ENCODE measurements at regions not wholly inside any gene's neighbourhood (a gene's known extent, or its start where the extent isn't known, plus 50 kb on each side); places are given as distances from the start of the nearest gene placed in this dataset.
"Not testable (repeated sequence)": the region's sequence is repeated elsewhere in the genome, so short reads cannot be mapped to it uniquely, and the experiment has no call there.

DNA sequence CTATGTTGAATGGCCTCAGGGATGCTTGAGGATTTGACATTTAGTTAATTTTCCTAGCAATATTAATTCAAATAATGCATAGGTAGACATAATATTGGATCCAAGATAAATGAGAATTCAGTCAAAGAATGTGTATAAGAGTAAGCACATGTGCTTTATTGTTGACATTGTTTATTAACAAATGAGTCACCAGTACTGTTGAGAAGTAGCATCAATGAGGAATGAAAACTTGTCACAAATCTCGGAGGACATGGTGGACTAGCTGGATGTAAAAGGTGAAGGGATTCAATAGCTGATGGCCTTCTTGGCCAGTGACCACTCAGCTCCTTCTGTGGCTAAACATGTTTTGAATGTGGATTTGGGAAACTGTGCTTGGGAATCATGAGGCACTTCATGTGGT, 1137.0 kb downstream of the HACE1 start:
- no peak for DNase-seq

DNA sequence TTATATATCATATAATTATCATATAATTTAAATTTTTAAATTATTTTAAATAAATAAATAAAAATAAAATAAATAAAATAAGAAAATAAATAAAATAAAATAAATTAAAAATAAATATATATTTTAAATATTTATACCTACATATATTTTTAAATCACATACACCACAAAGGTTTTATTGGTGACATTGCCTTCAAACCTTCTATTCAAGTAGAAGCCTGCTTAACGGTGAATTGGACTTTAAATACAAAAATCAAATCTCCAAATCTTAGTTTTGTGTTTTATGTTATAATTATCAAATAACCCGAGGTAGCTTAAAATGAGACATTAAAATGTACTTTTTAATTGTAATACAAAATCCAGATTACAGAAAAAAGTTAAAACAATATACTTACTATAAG, 1137.8 kb downstream of the HACE1 start:
- DNase-seq = no peak

DNA sequence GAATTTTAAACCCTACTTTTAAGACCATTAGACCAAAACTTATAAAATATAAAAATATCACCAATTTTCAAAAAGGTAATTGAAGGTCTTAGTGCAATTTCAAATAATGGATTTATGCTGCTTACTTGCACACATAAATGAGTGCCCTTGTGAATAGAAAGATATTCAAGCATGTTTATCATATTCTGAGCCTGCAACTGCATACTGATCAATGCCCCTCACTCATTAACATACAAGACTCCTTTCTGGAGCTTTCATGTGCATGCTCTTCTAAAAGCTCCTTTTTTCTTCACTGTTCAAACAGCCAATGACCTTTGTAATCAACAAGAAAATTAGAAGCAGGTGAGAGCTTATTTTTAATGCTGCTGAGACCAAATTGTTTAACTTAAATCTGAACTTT, 1139.3 kb downstream of the HACE1 start:
- DNase-seq = no peak

DNA sequence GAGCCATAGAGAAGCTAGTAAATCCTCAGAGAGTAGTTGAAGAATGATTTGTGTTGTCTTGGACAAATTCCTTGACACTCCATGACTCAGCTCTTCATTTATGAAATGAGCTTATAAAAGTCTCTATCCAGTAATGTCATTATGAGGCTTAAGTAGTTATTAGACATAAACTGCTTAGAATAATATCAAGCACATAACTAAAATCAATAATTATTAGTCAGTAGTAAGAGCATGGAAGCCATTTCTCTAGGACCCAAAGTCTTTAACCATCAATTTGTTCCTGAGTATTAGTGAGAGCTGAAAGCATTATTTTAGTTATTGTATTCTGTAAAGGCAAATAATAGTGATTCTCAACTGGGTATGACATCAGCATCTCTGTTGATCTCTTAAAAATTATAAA, 1140.2 kb downstream of the HACE1 start:
- DNase-seq = no peak

DNA sequence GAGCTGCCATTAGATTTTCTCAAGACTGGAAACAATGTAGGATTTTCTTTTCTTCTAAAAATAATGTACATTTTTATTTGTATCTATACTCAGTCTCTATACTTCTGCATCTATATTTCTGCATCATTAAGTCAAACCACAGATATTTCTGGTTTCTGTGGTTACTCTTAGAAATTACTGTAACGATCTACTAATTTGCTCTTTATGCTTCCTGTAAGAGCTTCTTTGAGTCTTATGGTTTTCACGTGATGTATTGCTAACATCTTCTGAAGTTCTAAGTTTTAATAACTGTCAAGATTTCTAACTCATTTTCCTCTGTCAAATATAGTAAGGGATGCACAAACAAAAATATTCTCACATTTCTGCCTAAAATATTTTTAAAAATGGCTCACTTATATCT, 1144.5 kb downstream of the HACE1 start:
- DNase-seq = no peak

DNA sequence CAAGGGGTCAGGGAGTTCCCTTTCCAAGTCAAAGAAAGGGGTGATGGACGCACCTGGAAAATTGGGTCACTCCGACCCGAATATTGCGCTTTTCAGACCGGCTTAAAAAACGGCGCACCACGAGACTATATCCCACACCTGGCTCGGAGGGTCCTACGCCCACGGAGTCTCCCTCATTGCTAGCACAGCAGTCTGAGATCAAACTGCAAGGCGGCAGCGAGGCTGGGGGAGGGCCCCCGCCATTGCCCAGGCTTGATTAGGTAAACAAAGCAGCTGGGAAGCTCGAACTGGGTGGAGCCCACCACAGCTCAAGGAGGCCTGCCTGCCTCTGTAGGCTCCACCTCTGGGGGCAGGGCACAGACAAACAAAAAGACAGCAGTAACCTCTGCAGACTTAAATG, 1150.5 kb downstream of the HACE1 start:
- not testable (repeated sequence) for DNase-seq

DNA sequence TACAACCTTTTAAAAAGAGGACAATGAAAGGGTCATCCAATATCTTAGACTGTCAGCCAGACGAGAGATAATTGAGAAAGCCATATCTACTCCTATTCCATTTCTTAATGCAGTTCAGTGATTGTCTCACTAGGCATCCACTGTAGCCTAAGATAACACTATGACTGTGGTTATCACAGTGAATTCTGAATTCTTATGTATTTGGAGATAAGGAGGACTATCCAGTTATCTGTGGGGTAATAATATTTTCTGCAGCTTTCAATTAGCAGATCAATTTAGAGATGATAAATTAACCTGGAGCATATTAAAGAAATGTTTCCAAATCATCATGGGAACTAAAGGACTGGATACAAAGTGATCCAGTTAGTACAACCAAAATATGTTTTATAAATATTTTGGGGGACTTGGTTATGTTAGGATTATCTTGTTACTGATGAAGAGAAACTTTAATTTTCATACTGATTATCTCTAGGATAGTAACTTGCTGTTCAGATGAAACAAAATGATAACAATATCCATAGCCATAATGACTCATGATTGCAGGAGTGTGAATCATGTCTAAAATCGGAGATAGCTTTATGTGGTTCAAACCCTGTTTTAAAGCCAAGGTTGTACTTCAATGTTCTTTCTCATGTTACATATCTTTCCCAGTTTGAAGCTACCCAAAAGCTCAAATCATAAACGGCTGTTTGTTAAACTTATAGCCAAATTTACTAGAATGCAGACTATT, 1152.0 kb downstream of the HACE1 start:
- no peak for DNase-seq

DNA sequence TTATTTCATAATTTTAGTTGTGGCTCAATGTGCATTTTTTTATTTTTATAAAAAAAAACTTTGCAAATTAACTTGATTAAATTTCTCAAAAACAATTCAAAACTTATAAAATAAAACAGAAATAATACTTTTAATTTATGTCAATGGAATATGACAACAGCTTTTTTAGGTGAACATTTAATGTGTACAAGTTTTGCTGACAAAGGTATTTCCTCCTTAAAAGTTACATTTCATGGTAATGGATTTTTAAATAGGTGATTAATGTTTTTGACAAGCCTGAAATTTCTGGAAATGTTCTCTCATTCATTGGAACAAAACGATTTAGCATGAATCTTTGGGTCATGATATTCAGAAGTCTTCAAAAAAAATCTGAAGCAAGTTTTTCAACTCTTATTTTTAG, 1160.0 kb downstream of the HACE1 start:
- no peak for DNase-seq

DNA sequence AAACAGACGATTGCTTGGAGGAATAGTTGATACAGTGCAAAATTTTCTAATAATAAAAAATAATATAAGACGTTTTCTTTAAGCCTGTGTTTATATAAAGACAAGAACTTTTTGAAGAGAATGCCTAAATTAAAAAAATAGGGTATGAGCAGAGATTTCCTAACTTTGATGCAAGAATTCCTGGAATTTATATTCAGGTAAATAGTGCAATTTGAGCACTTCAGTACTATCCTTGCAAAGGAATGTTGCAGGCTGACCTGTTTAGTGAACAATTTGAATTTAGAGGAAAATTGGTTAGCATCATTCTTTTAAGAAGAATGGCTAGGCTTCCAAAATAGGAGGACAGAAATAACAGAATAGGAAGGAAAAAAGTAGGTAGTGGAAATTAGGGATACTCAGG, 1172.3 kb downstream of the HACE1 start:
- DNase-seq = no peak

DNA sequence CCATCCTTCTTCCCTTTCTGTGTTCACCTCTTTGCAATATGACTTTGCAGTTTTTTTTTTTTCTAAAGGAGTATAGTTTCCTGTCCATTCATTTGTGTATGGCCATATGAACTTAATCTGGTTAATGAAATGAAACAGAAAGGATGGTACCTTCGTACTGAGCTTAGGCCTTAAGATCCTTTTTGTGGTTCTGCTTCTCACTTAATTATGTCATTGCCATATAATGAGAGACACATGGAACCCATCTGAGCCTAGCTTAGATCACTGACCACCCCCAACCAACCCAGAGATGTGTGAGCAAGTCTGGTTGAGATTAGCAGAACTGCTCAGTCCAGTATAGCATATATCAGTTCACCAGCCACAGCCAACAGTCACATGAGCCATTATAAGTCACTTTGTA, 1179.6 kb downstream of the HACE1 start:
- DNase-seq = no peak

DNA sequence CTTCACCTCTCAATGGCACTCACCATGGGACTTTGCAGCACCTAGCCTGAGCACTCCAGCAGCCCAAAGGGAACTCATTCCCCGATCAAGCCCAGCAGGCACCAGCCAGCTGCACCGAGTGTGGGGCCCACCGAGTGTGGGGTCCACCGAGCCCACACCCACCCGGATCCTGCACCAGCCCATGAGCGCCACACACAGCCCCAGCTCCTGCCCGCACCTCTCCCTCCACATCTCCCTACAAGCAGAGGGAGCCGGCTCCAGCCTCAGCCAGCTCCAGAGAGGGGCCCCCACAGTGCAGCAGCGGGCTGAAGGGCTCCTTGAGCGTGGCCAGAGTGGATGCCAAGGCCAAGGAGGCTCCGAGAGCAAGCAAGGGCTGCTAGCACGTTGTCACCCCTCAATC, 1182.4 kb downstream of the HACE1 start:
- no peak for DNase-seq

DNA sequence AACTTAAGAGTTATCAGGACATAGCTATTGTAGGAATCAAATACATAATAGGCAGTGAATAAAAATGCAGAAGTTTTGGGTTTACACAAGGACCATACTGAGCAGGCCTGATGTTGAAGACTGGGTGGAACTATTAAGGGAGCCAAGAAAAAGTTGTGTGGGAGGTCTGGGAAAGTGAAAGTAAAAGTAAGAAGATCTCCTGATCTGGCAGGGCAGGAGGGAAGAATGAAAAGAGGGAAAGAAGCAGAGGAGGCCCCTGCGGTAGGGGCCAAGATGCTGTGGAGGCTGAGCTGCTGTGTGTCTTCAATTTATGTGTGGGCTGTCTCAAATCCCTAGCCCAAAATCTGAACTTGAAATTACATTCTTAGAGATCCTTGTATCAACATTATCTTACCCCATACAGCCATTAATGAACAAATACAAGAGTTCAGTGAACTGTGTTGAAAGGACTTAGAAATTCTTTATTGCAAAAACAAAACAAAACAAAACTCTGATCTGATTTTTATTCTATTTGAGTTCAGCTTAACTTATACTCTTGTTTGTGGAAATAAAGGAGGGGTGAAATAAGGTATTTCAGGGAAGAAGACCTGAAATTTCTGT, 1183.8 kb downstream of the HACE1 start:
- no peak for DNase-seq

DNA sequence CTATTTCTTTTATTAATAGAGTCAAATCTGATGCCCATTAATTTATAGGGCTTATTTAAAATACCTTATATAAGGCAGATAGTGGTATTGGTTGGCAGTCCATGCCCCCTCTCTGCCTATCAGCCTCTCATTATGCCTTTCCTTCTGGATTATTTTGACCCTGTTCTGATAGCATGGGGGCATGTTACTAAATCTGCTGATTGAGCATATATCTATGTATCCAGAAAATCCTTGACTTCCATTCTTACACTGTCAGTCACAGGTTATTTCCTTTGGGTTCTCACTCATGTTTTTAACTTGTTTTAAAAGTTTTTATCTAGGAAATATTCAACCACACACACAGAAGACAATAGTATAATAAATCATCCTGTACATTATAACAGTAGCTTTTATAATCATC, 1184.9 kb downstream of the HACE1 start:
- no peak for DNase-seq

DNA sequence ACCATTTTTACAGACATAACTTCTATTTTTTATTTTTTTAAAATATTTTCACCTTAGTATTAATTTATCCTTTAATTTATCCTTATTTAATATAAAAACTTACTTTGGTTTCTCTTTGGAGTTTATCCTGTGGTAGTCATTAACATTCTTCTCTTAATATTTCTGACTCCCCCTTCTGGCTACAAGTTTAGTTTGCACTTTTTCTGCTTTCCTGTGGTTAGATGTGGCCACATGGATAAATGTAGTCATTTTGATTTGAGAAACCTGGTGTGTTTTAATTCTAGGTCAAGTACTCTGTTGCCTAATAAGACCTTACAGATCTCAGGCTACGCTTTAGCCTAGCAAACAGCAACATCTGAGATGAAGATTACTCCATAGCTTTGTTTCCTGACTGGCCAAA, 1187.5 kb downstream of the HACE1 start:
- no peak for DNase-seq

DNA sequence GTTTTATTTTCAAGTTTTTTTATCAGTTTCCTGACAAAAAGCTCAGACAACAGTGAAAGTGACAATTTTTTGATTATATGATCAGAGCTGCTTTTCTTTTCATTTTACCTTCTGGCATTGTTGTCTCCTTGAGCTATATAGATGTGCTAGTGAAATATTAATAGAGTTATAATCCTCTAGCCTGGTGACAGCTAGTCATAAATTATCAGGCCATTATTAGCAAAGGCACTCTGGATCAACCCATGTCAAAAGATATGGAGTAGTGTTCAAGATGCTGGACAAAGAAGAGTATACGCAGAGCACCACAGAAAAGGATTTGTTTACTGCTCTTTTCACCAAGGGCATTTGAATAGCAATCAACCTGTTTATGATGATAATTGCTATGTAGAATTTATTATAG, 1230.1 kb downstream of the HACE1 start:
- DNase-seq = no peak

DNA sequence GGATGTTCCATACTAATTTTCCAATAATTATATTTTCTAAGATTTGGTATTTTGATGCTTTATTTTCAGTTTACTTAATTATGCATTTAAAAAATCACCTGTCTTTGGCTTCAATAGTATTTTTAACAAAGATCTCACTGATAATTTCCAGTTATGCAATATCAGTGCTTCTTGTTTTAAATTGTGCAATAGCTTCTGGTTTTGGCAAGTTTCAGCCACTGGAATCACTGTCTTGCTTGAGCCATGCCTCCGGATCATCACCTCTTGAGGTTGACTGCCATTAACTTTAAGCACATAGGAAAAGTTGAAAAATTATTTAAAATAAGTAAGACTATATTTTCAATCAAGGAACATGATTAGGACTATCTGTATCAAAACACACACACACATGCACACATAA, 1242.1 kb downstream of the HACE1 start:
- DNase-seq = no peak

DNA sequence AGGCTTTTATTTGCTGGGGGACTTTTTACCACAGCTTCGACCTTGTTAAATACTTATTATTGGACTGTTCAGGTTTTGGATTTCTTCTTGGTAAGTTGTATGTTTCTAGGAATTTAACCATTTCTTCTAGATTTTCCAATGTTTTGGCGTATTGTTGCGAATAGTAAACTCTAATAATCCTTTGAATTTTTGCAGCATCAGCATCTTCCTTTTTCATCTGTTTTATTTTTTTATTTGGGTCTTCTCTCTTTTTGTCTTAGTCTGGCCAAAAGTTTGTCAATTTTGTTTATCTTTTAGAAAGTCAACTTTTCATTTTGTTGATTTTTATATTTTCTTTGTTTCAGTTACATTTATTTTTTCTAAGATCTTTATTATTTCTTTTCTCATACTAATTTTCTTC, 1272.0 kb downstream of the HACE1 start:
- no peak for DNase-seq

DNA sequence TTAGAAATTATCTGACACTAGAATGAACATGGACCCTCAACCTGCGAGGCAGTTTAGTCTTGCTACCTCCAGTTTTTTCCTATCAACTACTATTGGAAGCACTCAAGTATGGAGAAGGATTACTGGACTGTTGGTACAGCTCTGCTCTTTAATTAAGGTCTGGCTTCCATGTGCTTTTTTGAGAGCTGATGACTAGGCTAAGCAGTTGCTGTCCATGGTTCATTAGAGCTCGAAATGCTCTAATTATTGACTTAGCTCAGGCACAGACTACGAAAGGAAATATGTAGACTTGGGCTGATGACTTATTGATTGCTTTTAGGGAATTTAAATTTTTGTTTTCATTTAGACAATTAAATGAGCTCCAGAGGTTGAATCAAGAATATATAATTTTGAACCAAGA, 1281.6 kb downstream of the HACE1 start:
- no peak for DNase-seq

DNA sequence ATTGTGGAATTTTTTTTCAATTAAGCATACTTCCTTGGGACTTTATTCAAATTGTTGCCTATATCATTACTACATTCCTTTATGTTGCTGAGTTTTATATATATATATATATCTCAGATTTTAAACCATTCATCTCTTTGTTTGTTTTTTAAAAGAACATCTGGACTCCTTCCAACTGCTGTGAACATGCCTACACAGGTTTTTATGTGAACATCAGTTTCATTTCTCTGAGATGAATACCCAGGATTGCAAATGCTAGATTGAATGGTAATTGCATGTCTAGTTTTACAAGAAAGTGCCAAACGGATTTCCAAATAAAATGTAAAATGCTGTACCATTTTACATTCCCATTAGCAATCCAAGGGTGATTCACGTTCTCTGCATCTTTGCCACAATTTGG, 1289.3 kb downstream of the HACE1 start:
- no peak for DNase-seq

DNA sequence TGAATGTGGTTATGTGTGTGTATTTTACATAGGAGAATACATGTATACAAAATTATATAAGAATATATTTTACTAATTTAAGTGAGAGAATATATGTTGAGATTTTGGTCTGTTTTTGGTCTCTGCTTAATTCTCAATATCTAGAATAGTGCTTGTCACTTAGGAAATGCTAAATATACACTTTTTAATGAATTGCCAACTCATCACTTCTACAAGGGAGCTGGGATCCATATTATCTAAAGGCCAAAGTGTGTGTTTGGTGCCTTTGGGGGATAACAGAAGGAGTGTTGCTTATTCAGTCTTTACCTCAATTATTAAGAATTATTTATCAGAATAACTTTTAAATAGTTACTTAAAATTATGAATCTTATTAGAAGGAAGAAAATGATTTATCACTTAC, 1304.8 kb downstream of the HACE1 start:
- DNase-seq = no peak

DNA sequence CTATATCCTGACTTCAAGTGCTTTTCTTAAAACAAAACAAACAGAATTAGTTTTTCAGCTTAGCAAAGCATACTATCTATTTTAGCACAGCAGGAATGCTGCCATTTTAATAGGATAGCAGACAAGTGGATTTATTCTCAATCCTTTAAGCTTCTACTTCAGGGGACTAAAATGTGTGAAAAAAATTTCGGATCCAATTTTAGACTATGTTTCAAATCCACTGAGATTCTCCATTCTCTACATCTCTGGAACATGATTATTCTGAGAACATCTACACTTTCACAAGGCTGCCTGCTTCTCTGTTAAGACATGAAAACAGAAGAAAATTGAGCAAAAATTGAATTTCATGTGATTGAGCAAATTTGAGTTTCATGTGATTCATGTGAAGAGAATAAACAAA, 1321.3 kb downstream of the HACE1 start:
- no peak for DNase-seq

DNA sequence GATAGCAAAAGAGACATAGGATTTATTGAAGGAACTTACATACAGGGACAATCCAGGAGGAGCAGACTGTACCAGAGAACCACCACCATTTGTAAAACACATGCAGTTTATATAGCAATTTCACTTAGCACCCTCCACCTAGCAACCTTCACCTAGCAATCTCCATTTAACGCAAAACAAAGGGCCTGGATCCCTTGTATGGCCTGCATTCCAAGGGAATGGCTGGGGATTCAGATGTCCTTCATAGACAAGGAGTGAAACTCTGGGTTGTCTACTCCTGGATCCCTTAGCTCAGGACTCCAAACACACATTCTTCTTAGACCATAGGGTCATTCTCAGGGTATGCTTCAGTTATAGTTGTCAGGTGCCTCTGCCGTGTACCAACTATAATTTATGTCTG, 1324.9 kb downstream of the HACE1 start:
- no peak for DNase-seq

DNA sequence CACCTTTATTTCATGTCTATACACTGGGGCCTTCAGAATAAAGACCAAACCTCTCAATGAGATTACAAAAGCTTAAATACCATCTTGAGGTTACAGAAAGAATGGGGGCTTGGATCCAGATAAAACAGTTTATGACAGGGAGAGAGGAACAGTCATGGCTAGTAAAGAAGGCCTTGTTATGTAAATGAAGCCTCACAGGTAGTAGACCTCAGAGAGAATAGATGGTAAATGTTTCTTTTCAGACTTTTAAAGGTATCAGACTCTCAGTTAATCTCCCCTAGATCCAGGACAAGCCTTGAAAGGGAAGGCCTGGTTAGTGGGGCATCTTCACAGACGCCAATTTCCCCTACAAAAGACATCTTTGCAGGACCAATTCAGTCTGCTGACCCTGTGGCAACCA, 1325.6 kb downstream of the HACE1 start:
- DNase-seq = no peak

DNA sequence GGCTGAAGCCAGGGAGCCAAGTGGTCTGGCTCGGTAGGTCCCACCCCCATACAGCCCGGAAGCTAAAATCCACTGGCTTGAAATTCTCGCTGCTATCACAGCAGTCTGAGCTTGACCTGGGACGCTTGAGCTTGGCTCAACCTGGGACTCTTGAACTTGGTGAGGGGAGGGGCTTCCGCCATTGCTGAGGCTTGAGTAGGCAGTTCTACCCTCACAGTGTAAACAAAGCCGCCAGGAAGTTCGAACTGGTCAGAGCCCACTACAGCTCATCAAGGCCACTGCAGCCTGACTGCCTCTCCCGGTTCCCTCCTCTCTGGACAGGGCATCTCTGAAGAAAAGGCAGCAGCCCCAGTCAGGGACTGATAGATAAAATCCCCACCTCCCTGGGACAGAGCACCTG, 1337.7 kb downstream of the HACE1 start:
- no peak for DNase-seq

DNA sequence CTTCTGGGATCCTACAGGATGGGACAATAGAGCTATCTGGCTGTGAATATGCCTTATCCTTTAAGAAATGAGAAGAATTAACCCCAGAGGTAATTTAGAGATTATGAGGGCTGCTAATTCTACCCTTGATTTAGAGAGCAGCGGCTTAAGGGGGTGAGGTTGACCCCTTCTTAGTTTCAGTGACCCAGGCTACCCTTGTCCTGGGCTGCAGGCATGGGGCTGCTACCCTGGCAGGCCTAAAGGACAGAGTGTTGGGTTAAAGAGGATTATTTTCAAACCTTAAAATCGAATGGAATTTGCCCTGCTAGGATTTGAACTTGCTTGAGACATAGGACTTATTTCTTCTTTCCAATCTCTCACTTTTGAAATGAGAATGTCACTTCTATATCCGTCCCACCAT, 1343.4 kb downstream of the HACE1 start:
- no peak for DNase-seq
